Activated CD4-positive, alpha-beta T cell treated with anti-CD3 and anti-CD28 coated beads, Interleukin-2, amount 50 U/mL, for 16 hours (primary cell): ENCODE measurements at regions not wholly inside any gene's neighbourhood (a gene's known extent, or its start where the extent isn't known, plus 50 kb on each side); places are given as distances from the start of the nearest gene placed in this dataset.

Experiments used
- DNase-seq: peaks from one replicate; pipeline ENCODE4 v3.0.0-alpha.2; 2020

- DNase-seq, result no peak
These were observed 143.3 kb downstream of the RRAGC start for GRCh38 chr1:38716229-38716628.

GRCh38 chr1:38715415-38715814 lies 144.2 kb downstream of the RRAGC start:
- no peak for DNase-seq

GRCh38 chr1:38712046-38712445 lies 147.5 kb downstream of the RRAGC start:
- no peak for DNase-seq

- DNase-seq, result no peak
These were observed 150.8 kb downstream of the RRAGC start for GRCh38 chr1:38708701-38709258.

- DNase-seq, result no peak
These were observed 158.5 kb downstream of the RRAGC start for GRCh38 chr1:38701088-38701487.

GRCh38 chr1:38700077-38700470 lies 159.5 kb downstream of the RRAGC start:
- no peak for DNase-seq

GRCh38 chr1:38699330-38700076 lies 160.1 kb downstream of the RRAGC start:
- DNase-seq, result no peak

GRCh38 chr1:38697387-38697786 lies 162.2 kb downstream of the RRAGC start:
- no peak for DNase-seq

GRCh38 chr1:38696371-38696770 lies 163.2 kb downstream of the RRAGC start:
- no peak for DNase-seq

- DNase-seq, result no peak
These were observed 165.8 kb downstream of the RRAGC start for GRCh38 chr1:38693759-38694158.

- DNase-seq, result no peak
These were observed 166.5 kb downstream of the RRAGC start for GRCh38 chr1:38693031-38693430.

- DNase-seq, result no peak
These were observed 168.7 kb downstream of the RRAGC start for GRCh38 chr1:38690790-38691449.

GRCh38 chr1:38686927-38687255 lies 172.7 kb downstream of the RRAGC start:
- no peak for DNase-seq

GRCh38 chr1:38686167-38686926 lies 173.2 kb downstream of the RRAGC start:
- no peak for DNase-seq

GRCh38 chr1:38685388-38685787 lies 174.2 kb downstream of the RRAGC start:
- no peak for DNase-seq

- DNase-seq, result no peak
These were observed 178.6 kb downstream of the RRAGC start for GRCh38 chr1:38680801-38681510.

- DNase-seq, result no peak
These were observed 181.8 kb downstream of the RRAGC start for GRCh38 chr1:38677756-38678155.

GRCh38 chr1:38677311-38677710 lies 182.3 kb downstream of the RRAGC start:
- DNase-seq, result no peak

GRCh38 chr1:38672692-38673091 lies 186.9 kb downstream of the RRAGC start:
- no peak for DNase-seq

GRCh38 chr1:38671221-38671620 lies 188.4 kb downstream of the RRAGC start:
- no peak for DNase-seq

- DNase-seq, result no peak
These were observed 188.9 kb downstream of the RRAGC start for GRCh38 chr1:38670544-38671122.

GRCh38 chr1:38667626-38668025 lies 191.9 kb downstream of the RRAGC start:
- no peak for DNase-seq

GRCh38 chr1:38662126-38662525 lies 197.4 kb downstream of the RRAGC start:
- no peak for DNase-seq
